H9 (cell line): ENCODE measurements at regions not wholly inside any gene's neighbourhood (a gene's known extent, or its start where the extent isn't known, plus 50 kb on each side); places are given as distances from the start of the nearest gene placed in this dataset.

Source experiments
- DNase-seq: peaks from one replicate; pipeline ENCODE4 v3.0.0-alpha.2; 2017
- H2AFZ ChIP-seq: one replicate; pipeline ENCODE4 v1.6.1; 2013; ENCODE audit warnings: mild to moderate bottlenecking, low read length, control low read depth, moderate library complexity
- H2AK5ac ChIP-seq: 2 replicates; pipeline ENCODE4 v1.6.1; 2013; ENCODE audit warnings: low read length, control low read depth, mixed read lengths; ENCODE audit not compliant: insufficient read length
- H2BK120ac ChIP-seq: one replicate; pipeline ENCODE4 v1.6.1; 2013; ENCODE audit warnings: low read depth, mild to moderate bottlenecking, low read length, control low read depth, inconsistent platforms; ENCODE audit not compliant: poor library complexity, severe bottlenecking
- H2BK12ac ChIP-seq: 2 replicates; pipeline ENCODE4 v1.6.1; 2013; ENCODE audit warnings: low read length, control low read depth, mixed read lengths, low read depth; ENCODE audit not compliant: insufficient read length
- H2BK15ac ChIP-seq: 2 replicates; pipeline ENCODE4 v1.6.1; 2013; ENCODE audit warnings: low read depth, low read length, control low read depth
- H2BK20ac ChIP-seq: one replicate; pipeline ENCODE4 v1.6.1; 2013; ENCODE audit warnings: low read depth, mild to moderate bottlenecking, low read length, control low read depth, inconsistent platforms; ENCODE audit not compliant: poor library complexity, severe bottlenecking
- H2BK5ac ChIP-seq: 2 replicates; pipeline ENCODE4 v1.6.1; 2013; ENCODE audit warnings: low read length, control low read depth, mixed read lengths; ENCODE audit not compliant: insufficient read length
- H3K14ac ChIP-seq: 2 replicates; pipeline ENCODE4 v1.6.1; 2013; ENCODE audit warnings: low read length, control low read depth; ENCODE audit not compliant: insufficient read depth
- H3K18ac ChIP-seq: 2 replicates; pipeline ENCODE4 v1.6.1; 2013; ENCODE audit warnings: low read depth, mild to moderate bottlenecking, mixed read lengths, low read length, control low read depth; ENCODE audit not compliant: insufficient read length
- H3K23ac ChIP-seq: 2 replicates; pipeline ENCODE4 v1.6.1; 2013; ENCODE audit warnings: low read length, control low read depth, mixed read lengths, low read depth; ENCODE audit not compliant: insufficient read length
- H3K23me2 ChIP-seq: 2 replicates; pipeline ENCODE4 v1.6.1; 2013; ENCODE audit warnings: low read depth, mild to moderate bottlenecking, mixed read lengths, low read length, control low read depth; ENCODE audit not compliant: insufficient read length, poor library complexity, severe bottlenecking
- H3K27ac ChIP-seq: 2 replicates; pipeline ENCODE4 v1.5.1; 2013; ENCODE audit warnings: low read length, control low read depth, mixed read lengths, low read depth; ENCODE audit not compliant: insufficient read length
- H3K27me3 ChIP-seq: 2 replicates; pipeline ENCODE4 v1.6.1; 2013; ENCODE audit warnings: low read length, control low read depth, inconsistent platforms; ENCODE audit not compliant: insufficient read depth
- H3K4ac ChIP-seq: 2 replicates; pipeline ENCODE4 v1.6.1; 2013; ENCODE audit warnings: low read depth, mild to moderate bottlenecking, control low read depth, inconsistent platforms, low read length, moderate library complexity
- H3K4me1 ChIP-seq: 2 replicates; pipeline ENCODE4 v1.6.1; 2013; ENCODE audit warnings: low read length, control low read depth, inconsistent platforms; ENCODE audit not compliant: insufficient read depth
- H3K4me2 ChIP-seq: 2 replicates; pipeline ENCODE4 v1.6.1; 2013; ENCODE audit warnings: low read length, control low read depth, mixed read lengths; ENCODE audit not compliant: insufficient read length, insufficient read depth
- H3K56ac ChIP-seq: 2 replicates; pipeline ENCODE4 v1.6.1; 2013; ENCODE audit warnings: low read depth, mild to moderate bottlenecking, mixed read lengths, low read length, control low read depth; ENCODE audit not compliant: insufficient read length
- H3K79me1 ChIP-seq: 2 replicates; pipeline ENCODE4 v1.6.1; 2013; ENCODE audit warnings: low read depth, mild to moderate bottlenecking, moderate library complexity, low read length, control low read depth, inconsistent platforms; ENCODE audit not compliant: insufficient read depth, poor library complexity, severe bottlenecking
- H3K79me2 ChIP-seq: 2 replicates; pipeline ENCODE4 v1.6.1; 2013; ENCODE audit warnings: low read length, control low read depth, inconsistent platforms; ENCODE audit not compliant: insufficient read depth
- H3K9ac ChIP-seq: 2 replicates; pipeline ENCODE4 v1.6.1; 2013; ENCODE audit warnings: low read length, control low read depth, mixed read lengths; ENCODE audit not compliant: insufficient read length; ENCODE audit errors: extremely low read depth
- H3K9me3 ChIP-seq: one replicate; pipeline ENCODE4 v1.6.1; 2013; ENCODE audit warnings: low read depth, low read length, inconsistent platforms; ENCODE audit not compliant: control insufficient read depth
- H3T11ph ChIP-seq: one replicate; pipeline ENCODE4 v1.6.1; 2013; ENCODE audit warnings: mild to moderate bottlenecking, low read length, control low read depth, inconsistent platforms
- H4K20me1 ChIP-seq: one replicate; pipeline ENCODE4 v1.6.1; 2013; ENCODE audit not compliant: control insufficient read depth, insufficient read length, insufficient read depth
- H4K5ac ChIP-seq: 2 replicates; pipeline ENCODE4 v1.6.1; 2013; ENCODE audit warnings: low read depth, mild to moderate bottlenecking, mixed read lengths, low read length, control low read depth; ENCODE audit not compliant: insufficient read length
- H4K8ac ChIP-seq: replicated peaks from 2 replicates; pipeline ENCODE4 v1.6.1; 2013; ENCODE audit warnings: low read length, control low read depth, mixed read lengths, low read depth; ENCODE audit not compliant: insufficient read length
- H4K91ac ChIP-seq: 2 replicates; pipeline ENCODE4 v1.6.1; 2013; ENCODE audit warnings: low read depth, mild to moderate bottlenecking, moderate library complexity, mixed read lengths, low read length, control low read depth; ENCODE audit not compliant: insufficient read length
- H3K27ac Mint-ChIP-seq, 3 experiments: 2 replicates in 2 of 3; 3 replicates in 1 of 3; pipeline ENCODE4 v1.8.0; 2020 to 2021; ENCODE audit warnings: mixed read lengths in 3 of 3, mild to moderate bottlenecking in 1 of 3, moderate library complexity in 1 of 3
- H3K27me3 Mint-ChIP-seq: 2 replicates; pipeline ENCODE4 v1.8.0; 2021; ENCODE audit warnings: low read depth, mild to moderate bottlenecking, moderate library complexity, mixed read lengths
- H3K36me3 Mint-ChIP-seq, 3 experiments: 2 replicates in 2 of 3; 3 replicates in 1 of 3; pipeline ENCODE4 v1.8.0; 2020 to 2021; ENCODE audit warnings: low read depth in 3 of 3, mixed read lengths in 3 of 3; ENCODE audit not compliant: insufficient read depth in 1 of 3
- H3K4me1 Mint-ChIP-seq, 2 experiments: 2 replicates each; pipeline ENCODE4 v1.8.0; 2020; ENCODE audit warnings: mixed read lengths in 2 of 2
- H3K4me3 Mint-ChIP-seq, 2 experiments: 2 replicates in 1 of 2; 3 replicates in 1 of 2; pipeline ENCODE4 v1.8.0; 2020 to 2021; ENCODE audit warnings: mild to moderate bottlenecking in 2 of 2, mixed read lengths in 2 of 2, moderate library complexity in 1 of 2
- H3K9me3 Mint-ChIP-seq, 2 experiments: 2 replicates in 1 of 2; 3 replicates in 1 of 2; pipeline ENCODE4 v1.8.0; 2020; ENCODE audit warnings: mild to moderate bottlenecking in 2 of 2, mixed read lengths in 2 of 2, moderate library complexity in 1 of 2
- WGBS: extraction: QIAGEN DNeasy Blood & Tissue Kit; methylation state at CpG from one replicate; pipeline ENCODE4 v1.1.7; 2013; ENCODE audit warnings: missing lambda C conversion rate, low lambda C conversion rate, mixed read lengths; ENCODE audit not compliant: insufficient read length; ENCODE audit errors: extremely low coverage; 5-methylcytosine and 5-hydroxymethylcytosine counted together
- TF ChIP-seq, protein P1 (sequence below): fragments of 200-600 bp; sonication (generic); conservative IDR thresholded peaks from 3 replicates; pipeline ENCODE4 v1.8.0; 2021; ENCODE audit warnings: antibody characterized with exemption, mild to moderate bottlenecking

- Histone ChIP-seq H3K23ac (no peak overlapping the region), H3K79me1 (no peaks in the 10 kb centered on the region), H3K14ac (no peak overlapping the region), H3K18ac (no peak overlapping the region), H3K27ac (no peak overlapping the region), H2BK15ac (no peak overlapping the region), H4K20me1 (no peaks in the 10 kb centered on the region), H3K27me3 (no peaks in the 10 kb centered on the region), H3K4ac (no peak overlapping the region), H3K79me2 (no peaks in the 10 kb centered on the region), H2BK12ac (no peak overlapping the region), H3K4me2 (no peak overlapping the region), H3T11ph (no peak overlapping the region), H3K9me3 (no peaks in the 10 kb centered on the region), H4K5ac (no peak overlapping the region), H3K9ac (no peak overlapping the region), H4K91ac (no peak overlapping the region), H3K23me2 (no peaks in the 10 kb centered on the region), H2AK5ac (no peak overlapping the region), H2BK20ac (no peak overlapping the region), H4K8ac (no peak overlapping the region), H3K56ac (no peak overlapping the region), H3K4me1 (no peaks in the 10 kb centered on the region), H2AFZ (no peak overlapping the region), H2BK120ac (no peak overlapping the region), H2BK5ac (no peak overlapping the region)
- Mint-ChIP-seq H3K27me3 (no peaks in the 10 kb centered on the region), H3K4me3 (no peak overlapping the region), H3K9me3 (peaks cover 11 to 12% of the 10 kb centered on the region in 2 experiments; a peak in 4 of 5 replicates), H3K36me3 (peaks cover 2 to 10% (median 3%) of the 10 kb centered on the region in 3 experiments; a peak in 4 of 7 replicates), H3K4me1 (no peaks in the 10 kb centered on the region), H3K27ac (no peak overlapping the region)
- WGBS: no CpG with 5 or more reads among the region's 3 CpGs
- no peak for DNase-seq
- TF ChIP-seq, protein P1, sequence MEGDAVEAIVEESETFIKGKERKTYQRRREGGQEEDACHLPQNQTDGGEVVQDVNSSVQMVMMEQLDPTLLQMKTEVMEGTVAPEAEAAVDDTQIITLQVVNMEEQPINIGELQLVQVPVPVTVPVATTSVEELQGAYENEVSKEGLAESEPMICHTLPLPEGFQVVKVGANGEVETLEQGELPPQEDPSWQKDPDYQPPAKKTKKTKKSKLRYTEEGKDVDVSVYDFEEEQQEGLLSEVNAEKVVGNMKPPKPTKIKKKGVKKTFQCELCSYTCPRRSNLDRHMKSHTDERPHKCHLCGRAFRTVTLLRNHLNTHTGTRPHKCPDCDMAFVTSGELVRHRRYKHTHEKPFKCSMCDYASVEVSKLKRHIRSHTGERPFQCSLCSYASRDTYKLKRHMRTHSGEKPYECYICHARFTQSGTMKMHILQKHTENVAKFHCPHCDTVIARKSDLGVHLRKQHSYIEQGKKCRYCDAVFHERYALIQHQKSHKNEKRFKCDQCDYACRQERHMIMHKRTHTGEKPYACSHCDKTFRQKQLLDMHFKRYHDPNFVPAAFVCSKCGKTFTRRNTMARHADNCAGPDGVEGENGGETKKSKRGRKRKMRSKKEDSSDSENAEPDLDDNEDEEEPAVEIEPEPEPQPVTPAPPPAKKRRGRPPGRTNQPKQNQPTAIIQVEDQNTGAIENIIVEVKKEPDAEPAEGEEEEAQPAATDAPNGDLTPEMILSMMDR: no peak
These were observed 799.0 kb downstream of the KCNJ2 start for GRCh38 chr17:70968302-70968701.
